IMR-90 (cell line): ENCODE measurements at regions not wholly inside any gene's neighbourhood (a gene's known extent, or its start where the extent isn't known, plus 50 kb on each side); places are given as distances from the start of the nearest gene placed in this dataset.

Experiments
- BHLHE40 ChIP-seq: fragments of 150-350 bp; IDR thresholded peaks from 2 replicates; pipeline ENCODE4 v1.6.1; 2016; ENCODE audit warnings: mild to moderate bottlenecking, low read depth, low read length
- CHD1 ChIP-seq: IDR thresholded peaks from 2 replicates; pipeline ENCODE4 v1.6.1; 2012; ENCODE audit warnings: low read depth, low read length, improper control_type of control experiment
- CTCF ChIP-seq: conservative IDR thresholded peaks from 2 replicates; pipeline ENCODE4 v1.5.1; 2012; ENCODE audit warnings: mild to moderate bottlenecking, low read depth, low read length, improper control_type of control experiment
- MXI1 ChIP-seq: IDR thresholded peaks from 2 replicates; pipeline ENCODE4 v1.6.1; 2012; ENCODE audit warnings: low read depth, mild to moderate bottlenecking, low read length, moderate library complexity, borderline replicate concordance
- POLR2A ChIP-seq: IDR thresholded peaks from 2 replicates; pipeline ENCODE4 v1.6.1; 2012; ENCODE audit warnings: mild to moderate bottlenecking, low read depth, low read length
- SMC3 ChIP-seq: fragments of 150-350 bp; IDR thresholded peaks from 2 replicates; pipeline ENCODE4 v1.6.1; 2016; ENCODE audit warnings: low read depth, mild to moderate bottlenecking, antibody characterized with exemption, low read length, moderate library complexity
- USF2 ChIP-seq: fragments of 150-350 bp; IDR thresholded peaks from 2 replicates; pipeline ENCODE4 v1.6.1; 2017; ENCODE audit warnings: mild to moderate bottlenecking, antibody characterized with exemption, low read length, low read depth
- TF ChIP-seq, protein P1 (sequence below): fragments of 150-350 bp; IDR thresholded peaks from 2 replicates; pipeline ENCODE4 v1.6.1; 2016; ENCODE audit warnings: low read depth, mild to moderate bottlenecking, low read length, moderate library complexity, borderline replicate concordance

GRCh38 chr1:30101016-30101415, 622.4 kb downstream of the MATN1 start:
- no peak for TF ChIP-seq POLR2A
- TF ChIP-seq USF2: no peak
- no peak for TF ChIP-seq CTCF
- no peak for TF ChIP-seq MXI1
- TF ChIP-seq SMC3: no peak
- TF ChIP-seq, protein P1, sequence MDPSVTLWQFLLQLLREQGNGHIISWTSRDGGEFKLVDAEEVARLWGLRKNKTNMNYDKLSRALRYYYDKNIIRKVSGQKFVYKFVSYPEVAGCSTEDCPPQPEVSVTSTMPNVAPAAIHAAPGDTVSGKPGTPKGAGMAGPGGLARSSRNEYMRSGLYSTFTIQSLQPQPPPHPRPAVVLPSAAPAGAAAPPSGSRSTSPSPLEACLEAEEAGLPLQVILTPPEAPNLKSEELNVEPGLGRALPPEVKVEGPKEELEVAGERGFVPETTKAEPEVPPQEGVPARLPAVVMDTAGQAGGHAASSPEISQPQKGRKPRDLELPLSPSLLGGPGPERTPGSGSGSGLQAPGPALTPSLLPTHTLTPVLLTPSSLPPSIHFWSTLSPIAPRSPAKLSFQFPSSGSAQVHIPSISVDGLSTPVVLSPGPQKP: no peak
- TF ChIP-seq CHD1: no peak
- TF ChIP-seq BHLHE40: no peak
